ENCODE measurements at regions not wholly inside any gene's neighbourhood (a gene's known extent, or its start where the extent isn't known, plus 50 kb on each side); places are given as distances from the start of the nearest gene placed in this dataset.

DNA sequence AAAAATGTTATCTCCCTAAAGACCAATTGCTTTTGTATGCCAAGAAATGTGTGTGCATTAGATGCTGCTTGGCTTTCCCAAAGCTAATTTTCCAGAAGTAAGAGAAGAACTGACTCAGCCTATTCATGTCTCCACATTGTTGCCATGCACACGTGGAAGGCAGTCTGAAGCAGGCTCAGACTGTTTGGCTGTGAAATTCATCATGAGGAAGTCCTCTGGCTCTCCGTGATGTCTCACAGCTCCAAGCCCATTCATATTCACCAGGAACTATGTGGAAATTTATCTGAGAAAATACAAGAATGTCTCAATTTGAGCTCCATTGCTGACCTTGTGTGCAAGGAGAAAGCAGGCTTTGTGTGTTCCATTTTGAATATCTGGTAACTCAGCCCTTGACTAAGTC, 1022.2 kb upstream of the GJE1 start:
- Histone ChIP-seq H3K27ac (ENCODE audit: low read length) (no peak overlapping the region), H3K4me3 (ENCODE audit: low read length) (no peak overlapping the region), H3K36me3 (ENCODE audit: control insufficient read depth, insufficient read depth, low read length) (no peaks in the 10 kb centered on the region), H3K27me3 (ENCODE audit: control insufficient read depth, insufficient read depth, low read length) (no peaks in the 10 kb centered on the region), H3K4me1 (ENCODE audit: control insufficient read depth, insufficient read depth, low read length) (no peaks in the 10 kb centered on the region), H3K9me3 (replicated peaks; ENCODE audit: control insufficient read depth, low read depth, low read length) (no peaks in the 10 kb centered on the region)
- DNase-seq = peak; percentile 92
- no CpG with 5 or more reads among the region's 2 CpGs for WGBS (ENCODE audit: insufficient coverage)

DNA sequence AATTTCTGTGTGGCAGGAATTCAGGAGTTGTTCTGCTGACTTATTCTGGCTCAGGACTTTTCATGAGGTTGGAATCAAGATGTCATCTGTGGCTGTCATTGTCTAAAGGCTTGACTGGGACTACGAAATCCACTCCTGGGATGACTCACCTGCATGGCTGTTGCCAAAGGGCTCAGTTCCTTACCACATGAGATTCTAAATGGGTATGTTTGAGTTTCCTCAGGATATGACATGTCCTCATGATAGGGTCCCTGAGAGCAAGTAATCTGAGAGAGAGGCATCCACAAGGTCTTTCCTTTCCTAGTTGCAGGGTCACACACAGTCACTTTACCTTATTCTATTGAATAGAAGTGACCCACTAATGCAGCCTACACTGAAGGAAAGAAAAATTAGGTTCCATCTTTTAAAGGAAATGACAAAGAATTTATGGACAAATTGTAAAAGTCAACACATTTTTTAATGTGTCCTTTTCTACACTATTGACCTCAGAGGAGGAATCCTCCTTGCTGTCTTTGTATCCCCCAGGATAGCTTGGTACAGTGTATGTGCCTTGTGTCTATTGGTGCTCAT, 1025.0 kb upstream of the GJE1 start:
- 100% methylated on average over 1 of the region's 1 CpG for WGBS (ENCODE audit: insufficient coverage)

DNA sequence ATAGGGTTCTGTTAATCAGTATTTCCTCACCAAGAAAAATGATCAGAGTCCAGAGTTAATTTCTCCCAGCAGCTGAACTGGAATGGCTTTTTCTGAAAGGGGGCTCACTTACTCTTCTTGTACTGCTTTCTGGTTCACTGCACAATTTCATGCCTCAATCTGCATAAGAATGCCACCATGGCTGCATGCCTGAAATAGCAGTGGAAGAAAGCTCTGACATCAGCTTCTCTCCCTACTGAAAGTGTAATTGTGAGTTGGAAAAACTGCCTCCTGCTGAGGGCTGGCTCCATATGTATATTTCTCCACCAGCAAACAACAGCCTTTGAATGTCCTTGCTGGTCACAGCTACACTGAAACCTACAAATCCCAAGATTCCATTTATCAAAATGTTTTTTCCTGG, 1027.2 kb upstream of the GJE1 start:
- Histone ChIP-seq H3K9me3 (replicated peaks; ENCODE audit: control insufficient read depth, low read depth, low read length) (no peaks in the 10 kb centered on the region), H3K4me1 (ENCODE audit: control insufficient read depth, insufficient read depth, low read length) (no peaks in the 10 kb centered on the region), H3K27me3 (ENCODE audit: control insufficient read depth, insufficient read depth, low read length) (no peaks in the 10 kb centered on the region), H3K27ac (ENCODE audit: low read length) (no peak overlapping the region), H3K36me3 (ENCODE audit: control insufficient read depth, insufficient read depth, low read length) (no peaks in the 10 kb centered on the region), H3K4me3 (ENCODE audit: low read length) (no peak overlapping the region)
- peak; percentile 10 for DNase-seq

More for the DNA sequence above, 1025.0 kb upstream of the GJE1 start:
- H3K4me1 ChIP-seq (ENCODE audit: control insufficient read depth, insufficient read depth, low read length) = no peaks in the 10 kb centered on the region
- H3K9me3 ChIP-seq (replicated peaks; ENCODE audit: control insufficient read depth, low read depth, low read length) = no peaks in the 10 kb centered on the region
- H3K36me3 ChIP-seq (ENCODE audit: control insufficient read depth, insufficient read depth, low read length) = no peaks in the 10 kb centered on the region
- DNase-seq = no peak
- H3K4me3 ChIP-seq (ENCODE audit: low read length) = no peak overlapping the region
- no peak overlapping the region for H3K27ac ChIP-seq (ENCODE audit: low read length)
- H3K27me3 ChIP-seq (ENCODE audit: control insufficient read depth, insufficient read depth, low read length) = no peaks in the 10 kb centered on the region

DNA sequence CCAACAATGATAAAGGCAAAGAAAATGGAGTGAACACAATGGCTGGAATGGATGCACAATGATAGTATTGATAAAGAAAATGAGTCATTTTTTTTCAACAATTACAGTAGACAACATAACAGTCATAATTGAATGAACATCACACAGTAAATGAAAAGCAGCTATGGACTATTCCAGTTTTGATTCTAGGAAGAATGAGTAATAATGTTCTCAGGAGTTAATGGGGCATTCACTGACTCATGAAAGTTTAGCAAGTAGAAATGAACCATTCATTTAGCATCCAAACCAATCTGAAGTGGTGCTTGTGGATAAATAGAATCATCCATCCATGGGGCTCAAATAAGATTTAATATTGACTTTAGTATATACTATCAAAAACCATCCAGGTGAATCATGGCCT, 1029.5 kb upstream of the GJE1 start:
- H3K36me3 ChIP-seq (ENCODE audit: control insufficient read depth, insufficient read depth, low read length) = no peaks in the 10 kb centered on the region
- no peaks in the 10 kb centered on the region for H3K27me3 ChIP-seq (ENCODE audit: control insufficient read depth, insufficient read depth, low read length)
- H3K9me3 ChIP-seq (replicated peaks; ENCODE audit: control insufficient read depth, low read depth, low read length) = no peaks in the 10 kb centered on the region
- no peak overlapping the region for H3K4me3 ChIP-seq (ENCODE audit: low read length)
- H3K4me1 ChIP-seq (ENCODE audit: control insufficient read depth, insufficient read depth, low read length) = no peaks in the 10 kb centered on the region
- DNase-seq = no peak
- H3K27ac ChIP-seq (ENCODE audit: low read length) = no peak overlapping the region

DNA sequence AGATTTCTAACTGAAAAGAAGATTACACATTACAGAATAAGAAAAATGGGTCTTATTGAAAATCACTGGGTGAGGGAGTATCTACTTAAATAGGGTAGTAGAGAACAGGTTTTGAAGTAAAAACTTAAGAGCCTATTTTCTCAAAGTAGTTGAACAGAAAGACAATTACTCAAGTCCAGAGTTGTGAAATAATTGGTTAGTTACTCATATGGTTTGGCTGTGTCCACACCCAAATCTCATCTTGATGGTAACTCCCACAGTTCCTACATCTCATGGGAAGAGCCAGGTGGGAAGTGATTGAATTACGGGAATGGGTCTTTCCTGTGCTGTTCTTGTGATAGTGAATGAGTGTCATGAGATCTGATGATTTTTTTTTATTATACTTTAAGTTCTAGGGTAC, 1035.3 kb upstream of the GJE1 start:
- no peaks in the 10 kb centered on the region for H3K36me3 ChIP-seq (ENCODE audit: control insufficient read depth, insufficient read depth, low read length)
- DNase-seq = no peak
- no peaks in the 10 kb centered on the region for H3K27me3 ChIP-seq (ENCODE audit: control insufficient read depth, insufficient read depth, low read length)
- no peaks in the 10 kb centered on the region for H3K9me3 ChIP-seq (replicated peaks; ENCODE audit: control insufficient read depth, low read depth, low read length)
- H3K4me1 ChIP-seq (ENCODE audit: control insufficient read depth, insufficient read depth, low read length) = no peaks in the 10 kb centered on the region
- H3K27ac ChIP-seq (ENCODE audit: low read length) = no peak overlapping the region
- no CpG with 5 or more reads among the region's 1 CpG for WGBS (ENCODE audit: insufficient coverage)
- H3K4me3 ChIP-seq (ENCODE audit: low read length) = no peak overlapping the region

DNA sequence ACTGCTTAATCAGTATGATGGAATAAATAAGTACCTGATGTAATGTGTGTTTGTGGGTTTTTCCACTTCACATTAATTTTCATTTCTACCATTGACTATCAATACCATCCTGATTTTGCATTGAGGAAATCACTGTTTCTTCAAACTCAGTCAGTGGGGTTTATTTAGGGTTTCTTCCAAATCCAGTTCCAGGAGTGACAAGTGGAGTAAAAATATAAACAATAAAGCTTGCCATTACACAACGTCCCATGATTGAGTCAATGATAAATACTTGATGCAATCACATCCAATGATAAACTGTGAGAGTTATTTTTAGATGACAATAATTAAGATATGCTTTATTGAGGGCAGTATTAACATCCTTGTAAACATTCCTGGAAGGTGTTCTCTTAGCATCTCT, 1037.4 kb upstream of the GJE1 start:
- no peak overlapping the region for H3K27ac ChIP-seq (ENCODE audit: low read length)
- no peak for DNase-seq
- H3K4me1 ChIP-seq (ENCODE audit: control insufficient read depth, insufficient read depth, low read length) = no peaks in the 10 kb centered on the region
- no peaks in the 10 kb centered on the region for H3K36me3 ChIP-seq (ENCODE audit: control insufficient read depth, insufficient read depth, low read length)
- WGBS (ENCODE audit: insufficient coverage) = no CpG with 5 or more reads among the region's 1 CpG
- H3K27me3 ChIP-seq (ENCODE audit: control insufficient read depth, insufficient read depth, low read length) = no peaks in the 10 kb centered on the region
- H3K9me3 ChIP-seq (replicated peaks; ENCODE audit: control insufficient read depth, low read depth, low read length) = no peaks in the 10 kb centered on the region
- H3K4me3 ChIP-seq (ENCODE audit: low read length) = no peak overlapping the region

DNA sequence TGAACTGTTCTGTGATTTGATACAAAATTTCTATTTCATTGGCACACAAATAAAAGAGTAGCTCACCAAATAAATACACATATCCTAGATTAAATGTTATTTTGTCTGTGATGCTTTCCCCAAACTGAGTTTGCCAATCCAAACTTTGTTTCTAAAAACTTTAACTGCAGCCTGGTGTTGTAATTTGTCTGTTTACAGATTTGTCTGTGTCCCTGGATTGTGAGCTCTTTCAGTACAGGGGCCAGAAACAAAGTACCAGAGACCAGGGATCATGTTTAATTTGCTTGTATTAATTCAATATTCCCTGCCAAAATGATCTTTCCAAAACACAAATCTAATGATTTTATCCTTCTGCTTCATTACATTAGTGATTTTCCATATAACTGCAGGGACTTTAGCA, 1044.6 kb upstream of the GJE1 start:
- no peak overlapping the region for H3K4me3 ChIP-seq (ENCODE audit: low read length)
- H3K9me3 ChIP-seq (replicated peaks; ENCODE audit: control insufficient read depth, low read depth, low read length) = no peaks in the 10 kb centered on the region
- no peaks in the 10 kb centered on the region for H3K27me3 ChIP-seq (ENCODE audit: control insufficient read depth, insufficient read depth, low read length)
- H3K4me1 ChIP-seq (ENCODE audit: control insufficient read depth, insufficient read depth, low read length) = no peaks in the 10 kb centered on the region
- no peaks in the 10 kb centered on the region for H3K36me3 ChIP-seq (ENCODE audit: control insufficient read depth, insufficient read depth, low read length)
- H3K27ac ChIP-seq (ENCODE audit: low read length) = no peak overlapping the region
- DNase-seq = no peak

DNA sequence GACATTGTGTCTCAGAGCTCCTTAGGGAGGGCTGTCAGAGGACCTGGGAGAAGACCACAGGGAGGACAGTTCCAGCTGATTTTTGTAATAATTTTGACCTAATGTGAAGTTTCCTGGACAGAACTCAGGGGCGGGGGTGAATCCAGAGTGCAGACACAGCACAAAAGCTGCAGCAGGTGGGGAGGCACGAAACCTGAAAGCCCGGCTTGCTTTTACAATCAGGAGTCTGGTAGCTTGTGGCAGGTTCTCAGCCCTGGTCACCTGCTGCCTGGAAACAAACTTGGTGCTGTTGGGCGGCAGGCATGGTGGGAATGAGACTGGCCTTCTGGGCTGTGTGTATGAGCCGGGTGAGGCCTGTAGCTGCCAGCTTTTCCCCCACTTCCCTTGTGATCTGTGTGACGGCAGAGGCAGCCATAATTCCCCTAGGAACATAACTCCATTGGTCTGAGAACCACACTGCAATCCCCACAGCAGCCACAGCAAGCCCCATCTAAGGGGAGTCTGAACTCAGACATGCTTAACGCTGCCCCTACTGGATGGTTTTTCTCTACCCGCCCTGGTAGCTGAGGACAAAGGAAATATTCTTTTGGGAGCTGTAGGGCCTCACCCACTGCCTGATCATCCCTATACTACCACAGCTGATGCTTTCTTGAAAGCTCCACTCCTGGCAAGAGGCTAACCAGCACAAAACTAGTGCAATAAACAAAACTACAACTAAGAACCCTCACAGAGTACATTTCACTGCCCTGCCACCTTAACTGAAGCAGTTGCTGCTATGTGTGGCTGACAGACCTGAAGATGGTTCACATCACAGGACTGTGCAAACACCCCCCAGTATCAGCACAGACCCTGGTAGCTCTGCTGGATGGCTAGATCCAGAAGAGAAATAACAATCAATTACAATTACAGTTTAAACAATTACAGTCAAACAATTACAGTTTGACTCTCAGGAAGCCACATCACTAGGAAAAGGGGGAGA, 1055.1 kb upstream of the GJE1 start:
- H3K9me3 ChIP-seq (replicated peaks; ENCODE audit: control insufficient read depth, low read depth, low read length) = peaks cover 2% of the 10 kb centered on the region
- 71% methylated on average over 4 of the region's 8 CpGs for WGBS (ENCODE audit: insufficient coverage)
- no peaks in the 10 kb centered on the region for H3K27me3 ChIP-seq (ENCODE audit: control insufficient read depth, insufficient read depth, low read length)
- no peaks in the 10 kb centered on the region for H3K4me1 ChIP-seq (ENCODE audit: control insufficient read depth, insufficient read depth, low read length)
- no peaks in the 10 kb centered on the region for H3K36me3 ChIP-seq (ENCODE audit: control insufficient read depth, insufficient read depth, low read length)
- no peak overlapping the region for H3K4me3 ChIP-seq (ENCODE audit: low read length)
- H3K27ac ChIP-seq (ENCODE audit: low read length) = no peak overlapping the region
- DNase-seq = no peak

DNA sequence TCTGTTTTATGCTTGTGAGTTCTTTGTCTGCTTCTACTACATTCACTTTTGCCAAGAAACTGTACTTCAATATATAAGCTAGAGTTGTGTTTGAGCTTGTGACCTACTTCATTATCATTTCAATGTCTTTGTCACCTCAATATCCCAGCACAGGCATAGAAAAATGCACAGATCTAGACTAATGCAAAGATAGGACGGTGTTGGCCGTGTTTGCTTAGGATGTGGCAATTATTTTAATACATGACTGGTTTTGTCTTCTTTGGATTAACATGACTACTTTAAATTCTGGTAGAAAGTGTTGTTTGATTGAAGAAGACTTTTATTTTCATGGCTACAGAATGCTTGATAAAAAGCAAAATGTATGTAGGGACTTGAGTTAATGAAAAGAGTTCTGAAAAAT, 1075.0 kb upstream of the GJE1 start:
- Histone ChIP-seq H3K4me3 (ENCODE audit: low read length) (no peak overlapping the region), H3K4me1 (ENCODE audit: control insufficient read depth, insufficient read depth, low read length) (no peaks in the 10 kb centered on the region), H3K27me3 (ENCODE audit: control insufficient read depth, insufficient read depth, low read length) (no peaks in the 10 kb centered on the region), H3K27ac (ENCODE audit: low read length) (no peak overlapping the region), H3K9me3 (replicated peaks; ENCODE audit: control insufficient read depth, low read depth, low read length) (no peaks in the 10 kb centered on the region), H3K36me3 (ENCODE audit: control insufficient read depth, insufficient read depth, low read length) (no peaks in the 10 kb centered on the region)
- DNase-seq = no peak
- WGBS (ENCODE audit: insufficient coverage) = 100% methylated on average over 2 of the region's 2 CpGs

DNA sequence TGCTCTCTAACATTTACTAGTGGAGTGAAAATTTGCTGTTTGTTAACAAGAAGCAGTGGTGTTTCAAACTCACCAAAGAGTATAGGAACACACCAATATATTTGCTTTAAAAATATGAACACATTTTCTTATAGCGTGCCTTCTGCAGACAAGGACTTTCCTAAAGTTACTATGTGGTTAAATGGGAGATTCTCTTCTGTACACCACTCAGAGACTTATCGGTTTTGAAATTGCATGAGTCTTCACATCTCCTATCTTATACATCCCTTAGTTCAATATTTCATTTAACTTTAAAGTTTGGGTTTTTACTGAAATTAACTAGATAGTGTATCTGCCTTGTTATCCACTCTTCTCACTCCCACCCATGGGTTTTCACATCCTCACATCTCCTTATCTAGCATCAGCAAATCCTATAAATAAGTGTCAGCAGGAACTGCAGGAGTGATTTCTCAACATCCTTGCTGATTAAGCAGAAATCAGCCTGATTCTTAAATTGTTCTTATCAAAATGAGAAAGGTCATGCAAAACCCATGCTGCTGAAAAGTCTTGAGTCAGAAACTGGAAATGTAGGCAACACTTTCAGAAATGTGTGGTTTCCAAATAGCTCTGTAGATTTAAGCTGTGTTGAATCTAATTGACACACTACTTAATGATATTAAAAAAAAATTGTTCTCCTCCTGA, 1075.6 kb upstream of the GJE1 start:
- H3K36me3 ChIP-seq (ENCODE audit: control insufficient read depth, insufficient read depth, low read length) = no peaks in the 10 kb centered on the region
- H3K9me3 ChIP-seq (replicated peaks; ENCODE audit: control insufficient read depth, low read depth, low read length) = no peaks in the 10 kb centered on the region
- no CpG with 5 or more reads among the region's 2 CpGs for WGBS (ENCODE audit: insufficient coverage)

More for the DNA sequence above, 1075.6 kb upstream of the GJE1 start:
- H3K27ac ChIP-seq (ENCODE audit: low read length) = no peak overlapping the region
- H3K4me3 ChIP-seq (ENCODE audit: low read length) = no peak overlapping the region
- H3K4me1 ChIP-seq (ENCODE audit: control insufficient read depth, insufficient read depth, low read length) = no peaks in the 10 kb centered on the region
- DNase-seq = no peak
- no peaks in the 10 kb centered on the region for H3K27me3 ChIP-seq (ENCODE audit: control insufficient read depth, insufficient read depth, low read length)

Data from muscle of leg (tissue), 3 donors.